DMS153 treated with DMSO at 0.1 percent for 48 hours (cell line): ENCODE measurements at regions not wholly inside any gene's neighbourhood (a gene's known extent, or its start where the extent isn't known, plus 50 kb on each side); places are given as distances from the start of the nearest gene placed in this dataset.
"Not testable (repeated sequence)": the region's sequence is repeated elsewhere in the genome, so short reads cannot be mapped to it uniquely, and the experiment has no call there.

Experiments used
- DNase-seq: peaks from one replicate; lab custom pipeline; 2025; ENCODE audit not compliant: unreplicated experiment; lab: John Stamatoyannopoulos, UW

DNA sequence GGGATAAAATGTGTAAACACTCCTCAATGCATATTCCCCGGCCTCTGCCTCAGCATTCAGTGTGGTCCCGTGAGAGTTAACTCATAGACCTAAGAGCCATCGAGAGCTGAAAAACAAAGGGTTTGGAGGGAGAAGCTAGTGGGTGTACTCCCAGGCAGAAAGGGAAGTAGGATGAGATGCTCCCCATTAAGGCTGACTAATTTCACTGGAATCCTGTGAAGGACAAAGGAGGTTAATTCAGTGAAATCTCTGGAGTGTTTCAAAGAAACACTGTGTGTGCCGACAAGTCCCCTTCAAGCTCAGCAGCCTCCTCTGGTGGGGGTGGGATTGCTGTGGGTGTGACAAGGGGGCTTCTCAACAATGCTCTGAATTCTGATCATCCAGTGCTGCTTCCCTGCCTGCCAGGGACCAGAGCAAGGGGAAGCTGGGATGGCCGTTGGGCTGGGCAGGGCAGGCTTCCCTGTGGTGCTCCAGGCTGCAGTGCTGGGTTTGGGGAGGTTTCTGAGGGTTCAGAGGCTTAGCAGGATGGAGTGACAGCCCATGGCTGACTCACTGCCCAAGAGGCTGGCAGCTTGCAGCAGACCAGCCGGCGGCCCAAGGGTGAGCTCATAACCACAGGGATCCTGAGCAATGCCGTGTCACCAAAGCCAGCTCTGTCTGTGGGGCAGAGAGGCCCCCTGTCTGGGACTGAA lies 61.4 kb upstream of the BMAL1 start:
- DNase-seq: no peak

DNA sequence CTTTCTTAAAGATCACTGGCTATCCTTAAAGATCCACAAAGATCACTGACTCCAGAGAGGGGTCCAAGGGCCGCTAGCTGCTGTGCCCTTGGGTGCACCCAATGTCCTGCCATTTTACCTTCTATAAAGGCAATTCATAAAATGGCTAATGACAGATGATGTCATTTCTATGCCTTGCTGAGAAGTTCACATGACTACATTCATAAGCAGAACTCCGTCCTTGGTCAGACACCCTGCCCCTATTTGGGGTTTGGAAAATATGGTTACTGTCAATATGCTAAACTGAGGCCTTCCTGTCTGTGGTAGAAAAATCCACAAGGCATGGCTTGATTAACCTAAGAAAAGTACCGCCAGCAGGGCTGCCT lies 60.9 kb upstream of the BMAL1 start:
- DNase-seq: no peak

- DNase-seq: not testable (repeated sequence)
These were observed 58.9 kb upstream of the BMAL1 start for GRCh38 chr11:13218685-13219084.

DNA sequence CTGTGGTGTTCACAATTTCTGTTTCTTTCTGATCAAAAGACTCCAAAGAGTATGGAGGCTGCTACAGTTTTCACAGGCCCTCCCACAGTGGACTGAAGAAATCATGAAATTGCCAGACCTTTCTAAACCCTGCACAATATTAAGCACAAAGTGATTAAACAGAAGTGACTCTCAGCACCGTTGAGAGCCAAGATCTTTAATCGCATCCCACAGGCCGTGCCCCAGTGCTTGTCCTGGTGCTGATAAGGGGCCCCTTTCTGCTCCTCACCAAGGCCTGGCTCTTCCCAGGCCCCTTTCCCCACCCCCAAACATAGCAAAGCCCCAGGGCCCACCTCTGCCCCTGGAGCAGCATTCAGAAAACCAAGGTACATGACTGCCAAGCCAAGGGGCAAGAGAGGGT lies 57.4 kb upstream of the BMAL1 start:
- DNase-seq: no peak

DNA sequence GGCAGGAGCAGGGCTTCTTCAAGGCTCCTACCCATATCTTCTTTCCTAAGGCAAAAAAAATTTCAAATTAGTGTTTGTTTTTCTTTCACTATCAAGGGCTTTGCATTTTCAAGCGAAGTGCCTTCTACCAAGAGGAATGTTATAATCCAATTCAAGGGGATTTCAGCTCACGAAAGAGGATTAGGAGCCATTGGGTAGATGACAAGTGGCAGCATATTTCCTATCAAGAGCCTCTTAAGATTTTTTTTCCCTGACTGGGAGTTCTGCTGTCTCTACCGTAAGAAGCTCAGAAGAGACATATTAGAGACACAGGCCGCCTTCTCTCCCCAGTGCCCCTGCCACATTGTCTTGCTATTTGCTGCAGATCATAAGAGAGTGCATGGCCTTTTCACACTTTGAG lies 55.9 kb upstream of the BMAL1 start:
- no peak for DNase-seq

DNA sequence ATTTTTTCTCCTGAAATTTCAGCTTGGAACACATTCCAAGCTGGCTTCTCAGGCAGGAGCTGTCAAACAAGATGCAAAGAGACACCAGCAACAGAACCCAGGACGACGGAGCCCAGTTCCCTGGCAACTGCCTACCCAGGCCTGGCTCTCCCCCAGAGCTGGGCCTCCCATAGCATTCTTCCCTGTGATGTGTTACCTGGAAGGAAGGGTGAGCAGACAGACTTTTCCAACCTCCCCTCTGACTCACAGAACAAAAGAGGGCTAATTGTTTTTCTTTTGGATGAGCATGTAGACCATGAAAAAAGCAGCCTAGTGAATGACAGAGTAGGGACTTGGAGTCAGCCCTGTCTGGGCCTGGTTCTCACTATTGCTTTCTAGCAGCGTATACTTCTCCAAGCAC lies 55.3 kb upstream of the BMAL1 start:
- no peak for DNase-seq

- no peak for DNase-seq
These were observed 54.5 kb upstream of the BMAL1 start for GRCh38 chr11:13223112-13223511.

DNA sequence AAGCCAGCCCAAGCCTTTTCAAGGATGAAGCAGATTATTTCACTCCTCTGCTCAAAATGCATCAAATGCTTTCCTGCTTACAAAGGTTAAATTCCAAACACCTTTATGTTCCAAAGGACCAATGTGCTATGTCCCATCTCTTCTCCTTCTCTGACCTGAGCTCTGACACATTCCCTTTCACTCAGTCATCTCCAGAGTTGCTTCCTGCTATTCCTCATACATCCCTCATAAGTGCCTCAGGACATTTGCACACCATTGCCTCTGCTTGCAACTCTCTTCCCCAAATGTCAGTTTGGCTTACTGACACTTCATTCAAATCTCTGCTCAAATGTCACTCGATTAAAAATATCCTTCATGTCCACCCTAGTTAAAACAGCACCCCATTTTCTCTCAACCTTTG lies 53.3 kb upstream of the BMAL1 start:
- no peak for DNase-seq

GRCh38 chr11:13225038-13226001 lies 52.3 kb upstream of the BMAL1 start:
- DNase-seq: no peak

GRCh38 chr11:13227676-13228255 lies 49.8 kb upstream of the BMAL1 start:
- DNase-seq: no peak
